Keratinocyte (primary cell): ENCODE measurements at regions not wholly inside any gene's neighbourhood (a gene's known extent, or its start where the extent isn't known, plus 50 kb on each side); places are given as distances from the start of the nearest gene placed in this dataset.

Source experiments
- EZH2 ChIP-seq: IDR thresholded peaks from one replicate; pipeline ENCODE4 v1.6.1; 2012; ENCODE audit warnings: inconsistent platforms, mild to moderate bottlenecking, low read length, moderate library complexity
- TF ChIP-seq, protein P1 (sequence below), 3 experiments: IDR thresholded peaks in 1 of 3; conservative IDR thresholded peaks in 1 of 3; optimal IDR thresholded peaks in 1 of 3; 2 replicates in 2 of 3; 3 replicates in 1 of 3; pipeline versions ENCODE3 to v1.5.1; 2011; ENCODE audit warnings: low read length in 3 of 3, mild to moderate bottlenecking in 3 of 3, moderate library complexity in 2 of 3, control low read depth in 1 of 3, inconsistent platforms in 1 of 3; ENCODE audit not compliant: insufficient read depth in 2 of 3; ENCODE audit errors: extremely low read depth in 1 of 3

DNA sequence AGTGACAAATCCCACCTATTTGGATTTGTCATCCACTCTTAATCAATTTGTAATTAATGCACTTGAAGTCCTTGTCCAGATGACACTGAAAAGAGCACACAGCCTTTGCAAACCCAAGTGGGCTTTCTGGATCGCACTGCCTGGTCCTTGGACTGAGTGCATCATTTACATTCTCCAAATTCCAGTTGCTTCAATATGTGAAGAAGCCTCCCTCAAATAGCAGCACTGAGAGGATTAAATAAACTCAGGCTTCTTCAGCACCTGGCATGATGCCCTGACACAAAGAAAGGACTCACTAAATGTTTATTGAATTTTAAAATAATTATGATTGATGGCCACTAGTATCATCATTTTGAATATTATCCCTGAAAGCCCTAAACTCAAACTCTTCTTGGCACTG is 496.5 kb downstream of the VRK1 start:
- TF ChIP-seq, protein P1, sequence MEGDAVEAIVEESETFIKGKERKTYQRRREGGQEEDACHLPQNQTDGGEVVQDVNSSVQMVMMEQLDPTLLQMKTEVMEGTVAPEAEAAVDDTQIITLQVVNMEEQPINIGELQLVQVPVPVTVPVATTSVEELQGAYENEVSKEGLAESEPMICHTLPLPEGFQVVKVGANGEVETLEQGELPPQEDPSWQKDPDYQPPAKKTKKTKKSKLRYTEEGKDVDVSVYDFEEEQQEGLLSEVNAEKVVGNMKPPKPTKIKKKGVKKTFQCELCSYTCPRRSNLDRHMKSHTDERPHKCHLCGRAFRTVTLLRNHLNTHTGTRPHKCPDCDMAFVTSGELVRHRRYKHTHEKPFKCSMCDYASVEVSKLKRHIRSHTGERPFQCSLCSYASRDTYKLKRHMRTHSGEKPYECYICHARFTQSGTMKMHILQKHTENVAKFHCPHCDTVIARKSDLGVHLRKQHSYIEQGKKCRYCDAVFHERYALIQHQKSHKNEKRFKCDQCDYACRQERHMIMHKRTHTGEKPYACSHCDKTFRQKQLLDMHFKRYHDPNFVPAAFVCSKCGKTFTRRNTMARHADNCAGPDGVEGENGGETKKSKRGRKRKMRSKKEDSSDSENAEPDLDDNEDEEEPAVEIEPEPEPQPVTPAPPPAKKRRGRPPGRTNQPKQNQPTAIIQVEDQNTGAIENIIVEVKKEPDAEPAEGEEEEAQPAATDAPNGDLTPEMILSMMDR (optimal IDR thresholded peaks at IDR 0.05 in 1 of 3, IDR thresholded peaks at IDR 0.05 in 1 of 3, conservative IDR thresholded peaks at IDR 0.05 in 1 of 3; ENCODE audit: extremely low read depth in 1 of 3, insufficient read depth in 2 of 3, low read length in 3 of 3) = no peak
- no peak for TF ChIP-seq EZH2
